ENCODE measurements at regions not wholly inside any gene's neighbourhood (a gene's known extent, or its start where the extent isn't known, plus 50 kb on each side); places are given as distances from the start of the nearest gene placed in this dataset.
"Not testable (repeated sequence)": the region's sequence is repeated elsewhere in the genome, so short reads cannot be mapped to it uniquely, and the experiment has no call there.

DNA sequence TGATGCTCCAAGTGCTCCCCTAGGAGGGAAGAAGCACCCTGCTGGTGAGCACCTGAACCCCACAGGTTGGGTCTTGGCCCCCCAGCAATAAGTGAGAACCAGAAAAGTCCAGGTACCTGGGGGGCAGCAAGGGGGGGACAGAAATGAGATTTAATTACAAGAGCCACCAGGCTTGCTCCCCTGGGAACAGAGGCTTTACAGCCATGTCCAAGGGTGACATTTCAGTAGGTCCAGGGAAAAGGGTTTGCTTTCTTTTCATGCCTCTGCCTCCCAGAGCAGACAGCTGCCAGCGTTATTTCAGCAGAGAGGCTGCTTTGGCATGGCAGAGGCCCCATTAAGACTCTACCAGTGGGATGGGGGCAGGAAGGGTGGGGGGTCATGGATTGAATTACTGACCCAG is 437.7 kb downstream of the BUD13 start:
- DNase-seq (ENCODE audit: low spot score), result no peak

DNA sequence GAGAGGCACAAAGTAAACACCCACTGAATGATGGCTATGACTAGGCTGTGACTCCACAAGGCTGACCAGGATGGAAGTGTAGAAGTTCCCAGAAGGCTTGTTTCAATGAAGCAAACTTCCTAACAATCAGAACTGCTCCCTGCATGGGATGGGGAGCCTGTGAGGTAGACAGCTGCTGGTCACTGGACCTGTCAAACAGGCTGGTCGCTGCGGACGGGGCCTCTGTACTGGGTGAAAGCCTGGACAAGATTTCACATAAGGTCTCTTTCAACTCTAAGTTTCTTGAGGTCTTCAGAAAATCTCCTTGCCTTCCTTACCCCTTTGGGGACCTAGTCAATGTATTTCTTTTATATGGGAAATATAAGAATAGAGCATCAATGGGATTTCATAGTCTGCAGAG is 438.2 kb downstream of the BUD13 start:
- no peak for DNase-seq (ENCODE audit: low spot score)

DNA sequence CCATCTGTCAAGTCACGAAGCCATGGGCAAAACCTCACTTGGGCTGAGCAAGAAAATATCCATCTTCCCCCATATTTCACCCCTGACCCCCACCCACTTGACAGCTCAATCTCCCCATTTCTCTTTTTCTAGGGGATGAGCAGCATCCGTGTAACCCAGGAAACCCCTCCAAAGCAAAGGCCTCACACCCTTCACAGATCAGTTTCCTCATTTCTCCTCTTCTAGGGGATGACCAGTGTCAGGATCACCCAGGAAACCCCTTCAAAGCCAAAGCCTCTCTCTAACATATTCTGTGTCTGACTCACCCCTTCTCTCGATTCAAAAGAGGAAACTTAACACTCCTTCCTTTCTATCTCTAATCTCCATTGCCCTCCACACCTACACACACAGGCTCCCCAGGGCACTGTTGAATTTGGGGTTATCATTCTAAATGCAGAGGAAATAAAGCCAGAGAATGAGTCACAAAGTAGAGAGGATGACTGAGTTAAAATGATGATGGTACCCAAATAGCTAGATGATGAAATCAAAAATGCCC is 439.7 kb downstream of the BUD13 start:
- peak; percentile 79 for DNase-seq (ENCODE audit: low spot score)

DNA sequence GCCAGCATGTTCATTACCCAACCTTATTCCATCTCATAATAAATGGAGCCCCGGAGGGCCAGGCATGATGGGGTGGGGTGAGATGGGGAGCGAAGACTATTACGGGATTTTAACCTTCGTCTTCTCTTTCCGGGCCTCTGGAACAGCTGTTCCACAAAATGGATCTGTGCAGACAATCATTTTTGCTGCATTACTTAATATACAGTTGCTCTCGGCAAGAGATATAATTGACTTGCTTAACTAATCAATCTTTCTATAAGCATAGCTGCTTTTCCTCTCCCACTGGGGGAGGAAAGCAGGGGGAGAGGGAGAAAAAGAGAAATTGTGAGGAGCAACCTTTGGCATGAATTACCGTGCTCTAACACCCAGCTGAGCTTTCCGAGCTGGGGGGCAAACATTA is 440.4 kb downstream of the BUD13 start:
- DNase-seq (ENCODE audit: low spot score), result no peak

DNA sequence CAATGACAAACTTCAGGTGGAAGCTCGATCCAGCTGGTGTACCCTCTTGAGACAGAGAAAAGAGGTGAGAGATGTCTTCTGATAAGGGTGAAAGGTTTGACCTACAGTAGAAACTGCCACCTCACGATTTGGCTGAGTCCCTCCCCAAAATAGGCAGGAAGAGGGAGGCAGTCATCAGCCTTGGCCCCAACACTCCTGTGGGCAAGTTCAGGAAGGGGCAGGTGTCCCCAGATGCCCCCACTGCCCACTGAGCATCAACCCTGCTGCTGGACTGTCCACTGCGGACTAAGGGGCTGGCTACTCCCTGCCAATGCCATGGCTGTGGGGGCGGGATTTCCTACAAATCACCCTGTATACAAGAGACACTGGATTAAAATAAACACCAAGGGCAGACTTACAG is 441.4 kb downstream of the BUD13 start:
- DNase-seq (ENCODE audit: low spot score), result no peak

DNA sequence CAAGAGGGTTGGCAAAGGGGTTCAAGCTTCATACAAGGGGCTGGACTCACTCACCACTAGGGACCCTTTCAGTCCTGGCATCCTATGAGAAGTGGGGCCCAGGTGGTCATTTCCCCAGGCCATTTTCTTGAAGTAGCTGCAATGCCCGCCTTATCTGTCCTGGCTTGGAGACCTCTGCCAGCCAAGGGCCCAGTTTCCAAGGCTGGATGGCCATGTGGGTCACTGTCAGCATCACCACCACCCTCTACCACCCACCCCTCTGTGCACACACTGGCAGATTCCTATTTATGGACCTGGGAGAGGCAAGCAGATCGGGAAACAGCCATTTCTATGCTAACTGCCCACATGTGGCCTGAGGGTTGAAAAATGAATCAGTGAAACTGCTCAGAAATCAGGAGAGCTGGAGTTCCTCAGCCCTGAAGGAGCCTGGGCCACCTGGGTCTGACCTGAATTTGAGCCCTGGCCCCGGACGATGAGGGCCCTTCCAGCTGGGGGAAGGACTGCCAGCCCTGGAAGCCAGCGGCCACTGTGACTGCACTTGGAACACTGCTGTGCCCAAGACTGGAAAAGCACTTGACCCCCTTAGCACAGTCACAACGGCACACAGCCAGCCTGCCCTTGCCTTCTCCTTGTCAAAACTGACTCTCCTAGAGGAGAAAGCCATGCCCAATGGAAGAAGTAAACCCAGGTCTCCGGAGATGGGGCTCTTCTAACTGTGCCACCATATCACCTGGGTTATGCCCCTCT is 442.2 kb downstream of the BUD13 start:
- no peak for DNase-seq (ENCODE audit: low spot score)

DNA sequence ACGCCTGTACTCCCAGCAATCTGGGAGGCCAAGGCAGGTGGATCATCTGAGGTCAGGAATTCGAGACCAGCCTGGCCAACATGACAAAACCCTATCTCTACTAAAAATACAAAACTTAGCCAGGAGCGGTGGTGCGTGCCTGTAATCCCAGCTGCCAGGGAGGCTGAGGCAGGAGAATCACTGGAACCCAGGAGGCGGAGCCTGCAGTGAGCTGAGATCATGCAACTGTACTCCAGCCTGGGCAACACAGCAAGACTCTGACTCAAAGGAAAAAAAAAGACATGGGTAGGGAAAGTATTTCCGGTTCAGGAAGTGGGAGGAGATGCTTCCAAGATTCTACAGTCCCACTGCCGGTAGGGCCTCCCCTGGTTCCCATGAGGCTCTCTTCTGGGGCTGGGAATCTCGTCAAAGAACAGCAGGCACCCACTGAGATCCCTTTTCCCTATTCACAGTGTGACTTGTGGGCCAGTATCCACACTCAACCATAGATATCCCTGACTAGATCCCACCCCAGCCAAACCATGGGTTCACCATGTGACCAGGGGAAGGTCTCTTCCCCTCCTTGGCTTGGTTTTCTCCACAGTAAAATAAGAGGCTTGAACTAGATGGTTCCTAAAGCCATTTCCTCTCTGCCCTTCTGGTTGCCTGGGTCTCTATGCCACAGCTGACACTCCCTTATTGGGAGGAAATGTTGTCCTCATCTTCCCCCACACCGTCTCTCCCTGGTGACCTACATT is 443.3 kb downstream of the BUD13 start:
- DNase-seq (ENCODE audit: low spot score), result no peak

DNA sequence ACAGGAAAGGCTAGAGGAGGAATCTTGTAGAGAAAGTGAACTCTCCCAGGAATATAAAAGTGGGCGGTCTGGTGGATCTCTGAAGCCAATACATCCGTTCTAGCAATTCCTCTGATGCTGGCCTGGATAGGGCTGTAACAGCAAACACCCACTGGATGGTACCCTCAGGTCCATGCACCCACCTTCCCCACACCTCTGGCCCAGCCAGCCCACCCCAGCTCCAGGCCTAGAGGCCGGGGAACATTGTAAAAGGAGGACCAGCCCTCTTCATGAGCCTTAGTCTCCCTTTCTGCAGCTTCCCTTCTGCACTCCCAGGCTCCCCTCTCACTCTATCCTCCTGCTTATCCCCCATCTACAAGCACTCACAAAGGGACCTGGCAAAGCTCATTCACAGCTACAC is 443.9 kb downstream of the BUD13 start:
- DNase-seq (ENCODE audit: low spot score), result no peak

DNA sequence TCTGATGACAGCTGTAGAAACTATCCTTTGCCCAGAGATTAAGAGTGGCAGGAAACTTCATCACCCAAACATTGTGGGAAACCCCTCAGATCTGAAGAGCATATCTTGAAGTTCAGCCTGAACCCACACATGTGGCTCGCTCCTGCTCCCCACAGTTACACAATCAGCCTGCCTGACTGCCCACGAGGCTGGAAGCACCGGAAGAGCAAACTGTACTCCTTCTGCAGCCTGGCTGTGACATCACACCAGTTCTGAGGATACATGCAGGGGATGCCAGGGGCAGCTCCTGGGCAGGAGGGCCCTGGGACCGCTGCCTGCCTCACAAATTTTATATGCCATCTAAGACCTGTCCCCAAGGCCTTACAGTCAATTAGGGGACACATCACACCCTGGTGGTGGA is 444.4 kb downstream of the BUD13 start:
- no peak for DNase-seq (ENCODE audit: low spot score)

DNA sequence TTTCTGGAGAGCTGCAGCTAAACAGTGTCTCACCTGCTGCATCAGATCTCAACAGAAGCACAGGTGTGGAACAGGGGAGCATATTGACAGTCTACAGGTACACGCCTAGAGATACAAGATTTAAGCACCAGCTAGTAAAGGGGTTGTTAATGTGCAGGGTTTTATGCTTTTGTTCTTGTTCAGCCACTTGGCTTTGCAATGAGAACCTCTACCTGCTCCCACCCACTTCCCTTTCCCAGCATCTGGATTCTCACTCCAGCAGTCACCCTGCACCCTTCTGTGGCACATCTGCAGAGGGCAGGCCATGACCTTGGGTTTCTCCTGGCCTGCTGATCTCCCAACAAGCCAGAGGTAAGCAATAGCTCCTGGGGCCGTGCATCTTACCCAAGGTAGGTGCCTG is 446.6 kb downstream of the BUD13 start:
- DNase-seq (ENCODE audit: low spot score), result no peak

DNA sequence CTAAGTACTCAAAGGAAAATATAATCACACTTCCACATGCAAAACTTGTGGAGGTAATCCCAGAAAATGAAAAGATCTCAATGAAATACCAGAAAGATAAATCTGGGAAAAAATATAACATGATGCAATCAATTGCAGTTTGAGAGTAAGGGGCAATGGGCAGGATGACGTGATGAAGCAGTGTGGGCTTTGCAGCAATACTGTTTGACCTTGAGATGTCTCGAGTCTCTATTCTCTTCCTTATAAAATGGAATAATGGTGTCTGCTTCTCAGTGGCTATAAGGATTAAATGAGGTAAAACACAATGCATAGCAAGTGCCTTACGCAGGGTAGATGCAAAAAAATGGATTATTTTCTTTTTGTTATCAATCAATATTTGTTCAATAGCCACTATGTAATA is 447.5 kb downstream of the BUD13 start:
- DNase-seq (ENCODE audit: low spot score), result no peak

DNA sequence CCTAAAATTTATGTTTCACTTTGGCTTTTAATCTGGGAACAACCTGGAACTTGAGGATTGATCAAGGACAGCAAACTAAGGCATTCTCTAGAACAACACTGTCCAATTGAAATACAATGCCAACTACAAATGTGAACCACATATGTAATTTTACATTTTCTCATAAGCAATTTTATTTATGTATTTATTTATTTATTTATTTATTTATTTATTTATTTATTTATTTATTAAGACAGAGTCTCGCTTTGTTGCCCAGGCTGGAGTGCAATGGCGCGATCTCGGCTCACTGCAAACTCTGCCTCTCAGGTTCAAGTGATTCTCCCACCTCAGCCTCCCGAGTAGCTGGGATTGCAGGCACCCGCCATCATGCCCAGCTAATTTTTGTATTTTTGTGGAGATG is 448.7 kb downstream of the BUD13 start:
- DNase-seq (ENCODE audit: low spot score), result not testable (repeated sequence)

DNA sequence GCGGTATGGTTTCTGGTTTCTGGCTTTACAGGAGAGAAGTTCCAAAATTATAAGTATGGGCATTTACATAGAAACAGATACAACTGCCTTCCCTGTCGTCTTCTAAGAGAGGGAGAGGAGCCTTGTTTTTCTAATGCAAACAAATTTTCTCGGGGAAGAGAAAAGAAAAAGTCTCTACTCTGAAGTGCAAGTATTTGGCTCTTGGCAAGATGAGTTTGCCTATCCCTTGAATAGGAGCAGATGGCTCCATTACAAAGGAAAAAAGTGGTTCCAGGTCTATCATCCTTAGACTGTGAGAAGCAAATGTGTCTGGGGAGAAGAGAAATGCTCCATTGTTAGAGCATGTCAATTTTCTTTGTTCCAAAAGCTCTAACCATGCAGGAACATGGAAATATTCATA is 455.6 kb downstream of the BUD13 start:
- no peak for DNase-seq (ENCODE audit: low spot score)

DNA sequence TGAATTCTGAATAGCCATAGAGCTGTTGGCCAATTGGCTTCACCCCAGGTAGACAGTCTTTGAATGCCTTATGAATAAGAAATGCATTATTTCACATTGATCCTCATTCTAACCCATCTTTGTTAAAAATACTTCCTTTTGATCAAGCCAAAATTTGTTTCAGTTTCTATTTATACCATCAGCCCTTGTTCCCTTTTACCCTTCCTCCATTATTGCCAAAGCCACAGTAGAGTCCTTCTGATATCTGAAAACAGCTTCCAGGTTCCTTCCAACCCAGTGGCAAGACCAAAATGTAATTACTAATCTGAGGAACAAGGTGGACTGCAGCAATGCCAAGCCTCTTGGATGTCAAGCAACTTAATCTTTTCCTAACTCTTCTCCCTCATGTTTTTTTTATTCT is 458.8 kb downstream of the BUD13 start:
- DNase-seq (ENCODE audit: low spot score), result no peak

DNA sequence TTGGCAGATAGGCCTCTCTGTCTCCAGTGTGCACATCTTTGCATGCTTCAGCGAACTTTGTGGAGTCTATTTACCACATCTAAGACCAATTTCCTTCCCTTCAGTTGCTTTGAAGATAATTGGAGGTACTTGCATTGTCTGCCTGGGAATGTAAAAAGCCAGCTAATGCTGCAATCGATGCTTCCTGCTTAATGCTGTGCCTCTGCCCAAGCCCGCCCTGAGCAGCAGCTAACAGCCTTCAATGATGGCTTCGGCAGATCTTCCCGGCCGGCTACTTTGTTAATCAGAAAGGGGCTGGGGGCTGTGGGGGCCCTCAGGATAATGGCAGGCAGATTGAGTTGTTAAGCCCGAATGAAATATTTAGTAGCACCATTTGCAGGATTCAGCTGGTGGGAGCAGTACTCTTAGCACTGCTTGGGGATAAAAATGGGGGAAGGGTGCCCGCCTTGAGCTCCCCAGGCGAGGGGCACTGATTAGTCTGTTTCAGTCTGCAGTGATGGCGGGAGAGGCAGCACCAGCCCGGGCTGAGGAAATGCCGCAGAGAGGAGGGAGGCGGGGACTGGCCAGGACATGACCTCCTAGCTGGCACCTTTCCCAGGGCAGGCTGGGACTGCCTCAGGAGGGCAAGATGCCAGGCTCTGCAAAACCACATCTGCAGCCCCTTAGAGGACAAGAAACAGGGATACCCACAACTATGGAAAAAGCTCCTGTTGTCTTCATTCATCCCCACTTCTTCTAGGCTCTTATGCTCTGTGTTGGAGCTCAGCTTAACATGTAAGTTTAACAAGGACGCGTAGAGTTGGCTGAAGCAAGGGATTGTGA is 460.0 kb downstream of the BUD13 start:
- peak; percentile 89 for DNase-seq (ENCODE audit: low spot score)

DNA sequence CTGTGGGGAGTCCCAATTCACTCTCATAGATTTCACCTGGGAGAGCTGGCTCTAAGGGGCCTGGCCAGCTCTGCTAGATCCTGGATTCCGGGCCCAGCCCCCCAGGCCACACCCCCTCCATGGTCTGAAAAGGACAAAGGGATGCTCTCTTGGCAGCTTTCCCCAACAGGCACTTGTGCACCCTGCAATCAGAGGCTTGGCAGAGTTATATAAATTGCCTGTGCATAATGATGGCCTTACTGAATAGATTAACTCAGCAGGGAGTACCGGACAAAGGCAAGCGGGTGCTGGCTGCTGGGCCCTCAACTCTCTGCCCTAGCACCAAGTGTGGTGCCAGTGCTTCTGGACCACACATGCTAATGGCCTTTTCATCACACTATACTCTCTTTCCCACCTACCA is 461.6 kb downstream of the BUD13 start:
- DNase-seq (ENCODE audit: low spot score), result no peak

DNA sequence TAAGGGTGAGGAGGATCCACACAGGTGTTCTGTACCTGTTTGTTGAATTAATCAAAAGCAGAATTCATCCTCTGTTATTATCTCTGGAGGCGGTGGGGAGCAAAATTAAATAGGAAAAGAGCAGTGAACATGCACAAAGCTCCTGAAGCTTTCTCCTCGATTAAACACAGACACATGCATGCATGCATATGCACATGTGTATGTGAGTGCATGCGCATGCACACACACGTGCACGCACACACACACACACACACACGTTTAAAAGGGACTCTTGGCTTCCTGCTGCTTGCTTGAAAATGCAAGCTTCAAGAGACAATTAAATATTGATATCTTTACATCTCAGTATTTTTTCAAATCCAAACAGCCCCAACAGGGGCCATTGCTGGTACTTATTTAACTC is 462.1 kb downstream of the BUD13 start:
- DNase-seq (ENCODE audit: low spot score), result no peak

DNA sequence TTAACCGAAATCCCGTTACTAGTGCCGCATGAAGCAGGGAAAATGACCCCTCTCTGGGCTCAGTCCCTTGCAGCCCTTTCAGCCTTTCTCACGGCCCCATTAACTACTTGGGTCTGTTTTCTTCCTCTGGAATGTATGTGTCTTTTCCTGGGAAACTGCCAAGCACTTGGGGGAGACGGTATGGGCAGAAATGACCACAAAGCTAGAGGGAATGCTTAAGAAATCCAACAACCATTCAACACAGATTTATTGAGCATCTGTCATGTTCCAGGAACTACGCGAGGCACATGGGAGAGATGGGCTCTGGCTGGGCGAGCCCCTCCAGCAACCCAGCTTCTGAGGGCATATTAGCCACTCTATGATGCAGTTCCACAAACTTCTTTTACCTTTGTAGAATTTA is 462.6 kb downstream of the BUD13 start:
- DNase-seq (ENCODE audit: low spot score), result peak; percentile 39

DNA sequence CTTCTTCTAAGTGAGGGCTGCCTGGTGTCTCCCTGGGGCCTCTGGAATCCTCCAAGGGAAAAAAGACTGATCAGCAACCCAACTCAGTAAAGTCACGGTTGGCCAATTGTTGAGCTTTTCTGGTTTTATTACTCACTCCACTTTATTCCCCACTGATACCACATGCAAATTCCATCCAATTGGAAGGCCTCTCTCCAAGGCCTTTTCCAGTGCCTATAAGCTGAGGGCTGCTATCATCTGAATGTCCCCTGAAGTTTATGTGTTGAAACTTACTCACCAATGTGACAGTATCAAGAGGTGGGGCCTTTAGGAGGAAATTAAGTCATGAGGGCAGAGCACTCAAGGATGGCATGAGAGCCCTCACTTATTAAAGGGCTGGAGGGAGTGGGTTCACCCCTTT is 463.3 kb downstream of the BUD13 start:
- DNase-seq (ENCODE audit: low spot score), result no peak

DNA sequence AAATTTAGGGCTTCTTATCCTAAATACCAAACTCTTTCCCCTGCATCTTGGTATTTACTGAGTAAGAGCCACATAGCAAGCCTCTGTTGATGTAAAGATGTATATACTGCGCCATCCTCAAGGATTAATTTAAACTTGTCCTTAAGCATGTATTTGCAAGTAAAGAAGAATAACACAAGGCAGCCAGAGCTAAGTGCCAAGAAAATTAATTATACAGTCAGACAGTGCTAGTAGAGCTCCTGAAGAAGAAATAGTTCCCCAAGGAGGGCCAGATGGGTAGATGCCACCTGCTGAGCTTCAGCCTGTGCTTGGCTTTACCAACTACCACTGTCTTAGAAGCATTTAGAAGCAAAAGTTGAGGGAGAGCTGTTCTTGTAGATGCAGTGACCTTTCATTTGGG is 470.0 kb downstream of the BUD13 start:
- DNase-seq (ENCODE audit: low spot score), result no peak

DNA sequence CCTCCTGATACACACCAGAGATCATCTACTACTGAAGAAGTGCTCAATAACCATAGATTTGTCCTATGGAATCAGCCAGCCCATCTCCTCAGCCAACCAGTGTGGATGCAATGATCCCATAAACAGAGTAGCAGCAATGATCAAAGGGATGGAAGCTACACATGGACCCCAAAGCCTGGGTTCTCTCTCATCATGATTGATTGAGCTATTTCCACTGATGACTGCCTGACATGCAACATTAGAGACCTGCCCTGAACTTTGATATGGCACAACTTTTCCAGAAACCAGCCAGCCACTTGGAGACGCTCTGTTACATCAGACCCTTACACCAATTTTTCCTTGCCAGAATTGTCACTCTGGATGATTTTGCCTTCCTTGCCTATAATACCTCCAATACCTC is 471.6 kb downstream of the BUD13 start:
- no peak for DNase-seq (ENCODE audit: low spot score)

DNA sequence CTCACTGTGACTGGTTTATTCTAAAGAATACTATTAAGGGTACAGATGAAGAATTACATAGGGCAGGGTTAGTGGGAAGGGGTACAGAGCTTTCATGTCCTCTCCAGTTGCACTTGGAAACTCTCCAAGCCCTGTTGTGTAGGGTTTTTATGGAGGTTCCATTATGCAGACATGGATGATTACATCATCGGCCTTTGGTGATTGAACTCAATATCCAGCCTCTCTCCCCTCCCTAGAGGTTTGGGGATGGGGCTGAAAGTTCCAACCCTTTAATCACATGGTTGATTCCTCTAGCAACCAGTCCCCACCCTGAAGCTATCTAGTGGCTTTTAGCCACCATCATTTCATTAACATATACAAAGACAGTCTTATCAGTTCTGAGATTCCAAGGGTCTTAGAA is 472.6 kb downstream of the BUD13 start:
- DNase-seq (ENCODE audit: low spot score), result no peak

DNA sequence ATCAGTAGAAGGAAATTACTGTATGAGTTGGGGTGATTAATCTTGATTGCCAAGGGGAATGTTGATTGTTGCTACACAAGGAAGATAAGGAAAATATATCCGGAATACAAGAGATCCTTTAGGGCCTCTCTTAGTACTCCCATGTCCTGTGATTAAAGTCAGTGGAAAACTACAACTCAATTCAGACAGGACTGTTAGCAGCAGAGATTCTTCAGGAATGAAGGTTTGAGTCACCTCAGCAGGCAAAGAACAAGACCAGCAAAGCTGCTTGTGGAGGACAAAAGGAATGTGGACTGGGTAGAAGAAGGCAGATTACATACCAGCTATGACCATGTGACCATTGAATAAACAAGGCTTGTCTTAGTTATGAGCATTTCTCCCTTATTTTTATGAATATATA is 478.2 kb downstream of the BUD13 start:
- DNase-seq (ENCODE audit: low spot score), result peak; percentile 75
